Activated naive CD4-positive, alpha-beta T cell treated with anti-CD3 and anti-CD28 coated beads, Interleukin-2, amount 50 U/mL, for 24 hours (primary cell): ENCODE measurements at regions not wholly inside any gene's neighbourhood (a gene's known extent, or its start where the extent isn't known, plus 50 kb on each side); places are given as distances from the start of the nearest gene placed in this dataset.

ENCODE experiments used
- H3K27ac Mint-ChIP-seq: one replicate; pipeline ENCODE4 v1.8.0; 2021; ENCODE audit warnings: mild to moderate bottlenecking, mixed read lengths
- H3K27me3 Mint-ChIP-seq: one replicate; pipeline ENCODE4 v1.8.0; 2021; ENCODE audit warnings: mixed read lengths
- H3K36me3 Mint-ChIP-seq: one replicate; pipeline ENCODE4 v1.8.0; 2021; ENCODE audit warnings: mixed read lengths
- H3K4me1 Mint-ChIP-seq: one replicate; pipeline ENCODE4 v1.8.0; 2021; ENCODE audit warnings: mixed read lengths
- H3K4me3 Mint-ChIP-seq: one replicate; pipeline ENCODE4 v1.8.0; 2021; ENCODE audit warnings: mild to moderate bottlenecking, mixed read lengths
- H3K9me3 Mint-ChIP-seq: one replicate; pipeline ENCODE4 v1.8.0; 2021; ENCODE audit warnings: mixed read lengths

GRCh38 chr18:10201659-10202058 is 252.8 kb upstream of the APCDD1 start:
- H3K9me3 Mint-ChIP-seq, result no peaks in the 10 kb centered on the region

DNA sequence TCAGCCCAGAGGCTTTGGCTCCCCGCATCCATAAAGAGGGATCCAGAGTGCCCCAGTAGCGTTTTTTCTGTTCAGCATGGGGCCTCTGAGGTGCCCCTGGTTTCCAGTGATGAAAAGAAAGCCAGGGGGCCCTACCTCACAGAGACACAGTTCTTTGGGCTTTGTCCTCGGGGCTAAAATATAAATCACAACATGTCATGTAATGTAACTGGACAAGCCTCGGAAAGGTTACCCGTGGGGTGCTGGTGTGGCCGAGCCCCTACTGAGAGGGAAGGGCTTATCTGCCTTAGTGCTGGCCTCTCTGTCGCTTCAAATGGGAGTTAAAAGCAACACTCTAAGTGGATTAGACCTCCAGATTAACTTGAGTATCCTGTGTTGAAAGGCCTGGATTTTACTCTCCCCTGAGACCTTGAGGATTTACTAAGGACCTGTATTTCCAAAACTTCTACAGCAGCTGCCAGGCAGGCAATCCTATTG is 251.6 kb upstream of the APCDD1 start:
- H3K9me3 Mint-ChIP-seq, result no peaks in the 10 kb centered on the region
- H3K4me1 Mint-ChIP-seq, result no peaks in the 10 kb centered on the region
- no peaks in the 10 kb centered on the region for H3K27me3 Mint-ChIP-seq
- no peak overlapping the region for H3K27ac Mint-ChIP-seq
- H3K4me3 Mint-ChIP-seq, result no peak overlapping the region
- no peaks in the 10 kb centered on the region for H3K36me3 Mint-ChIP-seq

More at GRCh38 chr18:10201659-10202058, 252.8 kb upstream of the APCDD1 start:
- Mint-ChIP-seq H3K36me3 (no peaks in the 10 kb centered on the region), H3K27me3 (no peaks in the 10 kb centered on the region), H3K4me1 (no peaks in the 10 kb centered on the region), H3K27ac (no peak overlapping the region), H3K4me3 (no peak overlapping the region)

DNA sequence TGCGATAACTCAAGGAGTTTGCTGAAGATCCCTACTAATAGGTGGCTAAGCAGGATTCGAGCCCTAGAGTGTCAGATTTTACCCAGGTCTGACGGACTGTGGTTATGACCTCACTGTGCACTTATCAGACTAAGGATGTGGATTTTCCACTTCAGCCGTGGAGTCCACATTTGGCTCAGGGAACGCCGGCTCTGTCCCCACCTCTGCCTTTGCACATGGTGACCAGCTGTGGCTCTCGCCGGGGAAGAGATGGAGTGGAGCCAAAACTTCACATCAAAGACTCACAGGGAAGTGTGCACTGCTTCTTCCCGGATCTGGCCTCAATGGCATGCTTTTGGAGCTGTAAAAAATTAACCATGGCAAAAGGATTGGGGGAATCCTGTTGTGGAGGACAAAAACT is 249.3 kb upstream of the APCDD1 start:
- no peaks in the 10 kb centered on the region for H3K27me3 Mint-ChIP-seq
- H3K27ac Mint-ChIP-seq, result no peak overlapping the region
- no peaks in the 10 kb centered on the region for H3K9me3 Mint-ChIP-seq
- H3K4me1 Mint-ChIP-seq, result no peaks in the 10 kb centered on the region
- no peaks in the 10 kb centered on the region for H3K36me3 Mint-ChIP-seq
- H3K4me3 Mint-ChIP-seq, result no peak overlapping the region

- no peaks in the 10 kb centered on the region for H3K9me3 Mint-ChIP-seq
- H3K4me3 Mint-ChIP-seq, result no peak overlapping the region
- H3K27me3 Mint-ChIP-seq, result no peaks in the 10 kb centered on the region
- H3K36me3 Mint-ChIP-seq, result no peaks in the 10 kb centered on the region
- no peaks in the 10 kb centered on the region for H3K4me1 Mint-ChIP-seq
- H3K27ac Mint-ChIP-seq, result no peak overlapping the region
These were observed 246.6 kb upstream of the APCDD1 start for GRCh38 chr18:10207682-10208345.

- H3K27me3 Mint-ChIP-seq, result no peaks in the 10 kb centered on the region
- no peaks in the 10 kb centered on the region for H3K36me3 Mint-ChIP-seq
- no peak overlapping the region for H3K27ac Mint-ChIP-seq
- H3K4me3 Mint-ChIP-seq, result no peak overlapping the region
- no peaks in the 10 kb centered on the region for H3K9me3 Mint-ChIP-seq
- H3K4me1 Mint-ChIP-seq, result no peaks in the 10 kb centered on the region
These were observed 245.1 kb upstream of the APCDD1 start for GRCh38 chr18:10209302-10209701.

DNA sequence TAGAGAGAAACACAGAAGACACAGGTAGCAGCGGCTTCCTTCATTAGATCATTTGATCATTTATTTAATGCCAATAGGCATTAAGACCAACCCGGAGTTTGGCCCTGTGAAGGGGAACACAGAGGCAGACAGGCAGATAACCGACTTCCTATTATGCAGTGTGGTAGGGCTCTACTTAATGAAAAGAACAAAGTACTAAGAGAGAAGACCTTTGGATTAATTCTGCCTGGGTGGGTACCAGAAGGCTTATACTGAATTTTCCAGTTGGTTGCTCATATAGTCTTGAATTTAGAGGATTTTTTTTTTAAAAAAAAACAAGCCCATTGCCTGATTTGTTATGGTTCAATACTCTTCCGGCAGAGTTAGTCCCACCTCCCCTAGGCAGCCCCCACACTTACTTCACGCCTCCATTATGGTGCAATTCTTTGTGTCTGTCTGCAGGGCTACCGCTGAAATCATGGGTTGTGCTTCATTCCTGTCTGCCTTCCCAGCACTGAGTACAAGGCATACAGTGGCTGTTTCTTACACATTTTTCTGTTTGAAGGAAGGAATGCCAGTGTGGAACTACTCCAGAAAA is 244.3 kb upstream of the APCDD1 start:
- H3K4me3 Mint-ChIP-seq, result no peak overlapping the region
- peaks cover 5% of the 10 kb centered on the region for H3K9me3 Mint-ChIP-seq
- no peaks in the 10 kb centered on the region for H3K4me1 Mint-ChIP-seq
- no peak overlapping the region for H3K27ac Mint-ChIP-seq
- H3K27me3 Mint-ChIP-seq, result peaks cover 2% of the 10 kb centered on the region
- H3K36me3 Mint-ChIP-seq, result no peaks in the 10 kb centered on the region

DNA sequence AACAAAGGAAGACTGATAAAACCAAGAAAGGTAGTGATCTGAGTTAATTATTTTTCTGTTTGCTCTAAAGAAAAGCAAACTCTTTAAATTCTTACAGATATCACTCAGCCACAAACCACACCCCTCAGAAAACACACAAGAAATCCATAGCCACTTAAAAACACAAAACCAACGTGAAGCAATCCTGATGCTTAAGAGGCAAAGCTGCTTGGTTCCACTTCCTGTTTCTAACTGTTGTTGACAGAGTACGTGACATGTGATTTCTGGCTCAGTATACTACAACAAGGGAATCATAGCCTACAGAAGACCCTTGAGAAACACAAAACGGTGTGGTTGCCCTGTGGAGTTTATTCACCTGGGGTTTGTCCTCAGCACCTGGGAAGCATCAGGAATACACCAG is 240.9 kb upstream of the APCDD1 start:
- H3K27ac Mint-ChIP-seq, result no peak overlapping the region
- H3K4me3 Mint-ChIP-seq, result no peak overlapping the region
- peaks cover 2% of the 10 kb centered on the region for H3K27me3 Mint-ChIP-seq
- no peaks in the 10 kb centered on the region for H3K4me1 Mint-ChIP-seq
- H3K9me3 Mint-ChIP-seq, result peaks cover 5% of the 10 kb centered on the region
- no peaks in the 10 kb centered on the region for H3K36me3 Mint-ChIP-seq

DNA sequence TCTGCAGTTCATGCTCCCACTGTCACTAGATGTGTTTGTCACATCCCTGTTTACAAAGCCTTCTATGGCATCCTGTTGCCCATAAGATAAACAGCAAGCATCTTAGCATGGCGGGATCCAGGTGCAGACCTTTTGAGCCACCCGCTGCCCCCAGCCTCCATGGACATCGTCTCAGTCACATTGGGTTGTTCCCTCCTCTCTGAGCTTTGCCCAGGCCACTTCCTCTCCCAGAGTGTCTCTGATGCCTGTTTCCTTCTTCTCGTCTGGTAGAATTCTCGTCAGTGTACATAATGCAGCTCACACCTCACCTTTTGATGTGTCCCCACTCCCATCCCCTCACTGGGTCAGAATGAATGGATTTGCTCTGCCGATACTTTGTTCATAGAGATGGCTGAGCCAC is 239.0 kb upstream of the APCDD1 start:
- Mint-ChIP-seq H3K27ac (no peak overlapping the region), H3K27me3 (peaks cover 2% of the 10 kb centered on the region), H3K36me3 (no peaks in the 10 kb centered on the region)

GRCh38 chr18:10216791-10217190 is 237.6 kb upstream of the APCDD1 start:
- Mint-ChIP-seq H3K36me3 (no peaks in the 10 kb centered on the region), H3K4me1 (no peaks in the 10 kb centered on the region), H3K27me3 (peaks cover 2% of the 10 kb centered on the region), H3K4me3 (no peak overlapping the region), H3K27ac (no peak overlapping the region), H3K9me3 (peaks cover 5% of the 10 kb centered on the region)

More for the DNA sequence above, 239.0 kb upstream of the APCDD1 start:
- Mint-ChIP-seq H3K4me3 (no peak overlapping the region), H3K9me3 (peaks cover 5% of the 10 kb centered on the region), H3K4me1 (no peaks in the 10 kb centered on the region)

GRCh38 chr18:10217211-10217610 is 237.2 kb upstream of the APCDD1 start:
- peaks cover 5% of the 10 kb centered on the region for H3K9me3 Mint-ChIP-seq
- no peak overlapping the region for H3K4me3 Mint-ChIP-seq
- H3K27me3 Mint-ChIP-seq, result peaks cover 2% of the 10 kb centered on the region
- H3K27ac Mint-ChIP-seq, result no peak overlapping the region
- no peaks in the 10 kb centered on the region for H3K4me1 Mint-ChIP-seq
- no peaks in the 10 kb centered on the region for H3K36me3 Mint-ChIP-seq

GRCh38 chr18:10225300-10225699 is 229.1 kb upstream of the APCDD1 start:
- no peaks in the 10 kb centered on the region for H3K27me3 Mint-ChIP-seq
- no peaks in the 10 kb centered on the region for H3K36me3 Mint-ChIP-seq
- no peaks in the 10 kb centered on the region for H3K4me1 Mint-ChIP-seq
- no peak overlapping the region for H3K27ac Mint-ChIP-seq
- H3K4me3 Mint-ChIP-seq, result no peak overlapping the region
- H3K9me3 Mint-ChIP-seq, result peaks cover 12% of the 10 kb centered on the region

- Mint-ChIP-seq H3K4me3 (no peak overlapping the region), H3K4me1 (no peaks in the 10 kb centered on the region), H3K36me3 (no peaks in the 10 kb centered on the region), H3K27me3 (peaks cover 1% of the 10 kb centered on the region), H3K27ac (no peak overlapping the region), H3K9me3 (peaks cover 16% of the 10 kb centered on the region)
These were observed 227.5 kb upstream of the APCDD1 start for GRCh38 chr18:10226971-10227370.

DNA sequence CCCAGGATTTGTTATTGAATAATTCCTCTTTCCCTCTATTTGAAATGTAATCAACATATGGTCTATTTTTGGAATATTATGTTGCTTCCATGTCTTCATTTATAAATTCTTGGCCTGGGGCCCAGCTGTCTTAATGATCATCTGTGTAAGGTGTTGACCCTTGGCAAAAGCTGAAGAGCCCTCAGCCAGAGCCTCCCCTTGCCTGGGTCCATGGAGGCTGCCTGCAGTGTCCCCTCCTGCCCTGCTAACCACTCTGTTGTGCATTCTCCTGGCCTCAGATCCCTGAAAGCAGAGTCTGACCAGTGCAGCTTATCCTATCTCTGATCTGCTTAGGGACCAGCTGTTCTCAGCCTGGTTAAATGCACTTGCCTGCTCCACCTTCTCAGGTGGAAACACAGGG is 226.1 kb upstream of the APCDD1 start:
- no peak overlapping the region for H3K4me3 Mint-ChIP-seq
- no peak overlapping the region for H3K27ac Mint-ChIP-seq
- H3K27me3 Mint-ChIP-seq, result peaks cover 1% of the 10 kb centered on the region
- peaks cover 16% of the 10 kb centered on the region for H3K9me3 Mint-ChIP-seq
- no peaks in the 10 kb centered on the region for H3K4me1 Mint-ChIP-seq
- H3K36me3 Mint-ChIP-seq, result no peaks in the 10 kb centered on the region

- H3K36me3 Mint-ChIP-seq, result no peaks in the 10 kb centered on the region
- H3K4me1 Mint-ChIP-seq, result no peaks in the 10 kb centered on the region
- H3K4me3 Mint-ChIP-seq, result no peak overlapping the region
- no peak overlapping the region for H3K27ac Mint-ChIP-seq
- peaks cover 14% of the 10 kb centered on the region for H3K9me3 Mint-ChIP-seq
- peaks cover 1% of the 10 kb centered on the region for H3K27me3 Mint-ChIP-seq
These were observed 225.0 kb upstream of the APCDD1 start for GRCh38 chr18:10229458-10229857.

- Mint-ChIP-seq H3K27ac (no peak overlapping the region), H3K9me3 (peaks cover 12% of the 10 kb centered on the region), H3K27me3 (peaks cover 1% of the 10 kb centered on the region), H3K36me3 (no peaks in the 10 kb centered on the region), H3K4me1 (no peaks in the 10 kb centered on the region), H3K4me3 (no peak overlapping the region)
These were observed 224.4 kb upstream of the APCDD1 start for GRCh38 chr18:10230072-10230471.

DNA sequence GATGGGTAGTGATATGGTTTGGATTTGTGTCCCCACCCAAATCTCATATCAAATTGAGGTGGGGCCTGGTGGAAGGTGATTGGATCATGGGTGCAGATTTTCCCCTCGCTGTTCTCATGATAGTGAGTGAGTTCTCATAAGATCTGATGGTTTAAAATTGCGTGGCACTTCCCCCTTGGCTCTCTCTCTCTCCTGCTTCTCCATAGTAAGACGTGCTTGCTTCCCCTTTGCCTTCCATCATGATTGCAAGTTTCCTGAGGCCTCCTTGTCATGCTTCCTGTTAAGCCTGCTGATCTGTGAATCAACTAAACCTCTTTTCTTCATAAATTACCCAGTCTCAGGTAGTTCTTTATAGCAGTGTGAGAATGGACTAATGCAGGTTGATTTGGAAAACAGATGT is 223.2 kb upstream of the APCDD1 start:
- Mint-ChIP-seq H3K4me1 (no peaks in the 10 kb centered on the region), H3K9me3 (peaks cover 12% of the 10 kb centered on the region), H3K36me3 (no peaks in the 10 kb centered on the region), H3K27ac (no peak overlapping the region), H3K27me3 (peaks cover 1% of the 10 kb centered on the region), H3K4me3 (no peak overlapping the region)

GRCh38 chr18:10232062-10232461 is 222.4 kb upstream of the APCDD1 start:
- Mint-ChIP-seq H3K27ac (no peak overlapping the region), H3K36me3 (no peaks in the 10 kb centered on the region), H3K27me3 (peaks cover 1% of the 10 kb centered on the region), H3K4me1 (no peaks in the 10 kb centered on the region), H3K4me3 (no peak overlapping the region), H3K9me3 (peaks cover 12% of the 10 kb centered on the region)
